GM18867 (cell line): ENCODE measurements at regions not wholly inside any gene's neighbourhood (a gene's known extent, or its start where the extent isn't known, plus 50 kb on each side); places are given as distances from the start of the nearest gene placed in this dataset.
"Not testable (repeated sequence)": the region's sequence is repeated elsewhere in the genome, so short reads cannot be mapped to it uniquely, and the experiment has no call there.

Experiments
- ATAC-seq: cut with Tn5 transposase; IDR thresholded peaks from one replicate; pipeline ENCODE4 v1.9.1; 2021; ENCODE audit warnings: mild to moderate bottlenecking, moderate library complexity; ENCODE audit not compliant: unreplicated experiment

DNA sequence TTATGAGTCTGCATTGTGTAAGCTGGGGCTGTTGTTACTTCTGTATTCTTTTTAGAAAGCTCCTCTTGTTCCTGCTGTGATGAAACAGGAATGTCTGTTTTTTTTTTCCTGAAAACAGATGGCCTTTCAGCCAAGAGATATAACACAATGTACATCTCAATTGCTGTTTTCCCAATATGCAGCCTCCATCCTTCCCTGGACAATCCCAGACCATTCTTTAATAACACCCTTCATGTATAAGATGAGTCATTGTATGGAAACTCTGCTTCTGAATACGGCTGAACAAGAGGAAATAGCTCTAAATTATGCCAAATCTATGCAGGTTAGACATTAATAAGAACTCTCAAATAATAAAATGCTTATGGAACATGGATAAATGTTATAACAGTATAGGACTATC is 60.2 kb upstream of the LRRC4C start:
- ATAC-seq: no peak

DNA sequence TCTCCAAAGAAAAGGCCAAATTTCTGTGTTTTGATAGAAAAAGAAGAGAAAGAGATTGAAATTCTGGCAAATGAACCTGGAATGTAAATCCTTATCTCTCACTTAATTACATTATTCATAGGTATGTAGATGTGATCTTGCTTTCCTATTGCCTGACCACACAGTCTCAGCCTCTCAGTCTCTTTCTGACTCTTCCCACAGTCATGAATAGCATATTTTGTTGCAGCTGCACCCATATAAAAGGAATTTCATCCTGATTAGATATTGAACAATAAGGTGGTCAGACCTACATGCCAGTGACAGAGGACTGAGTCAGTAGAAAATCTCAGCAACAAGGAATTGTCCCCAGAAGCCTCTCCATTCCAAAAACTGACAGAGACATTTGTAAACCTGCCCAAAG is 62.9 kb upstream of the LRRC4C start:
- ATAC-seq: no peak

DNA sequence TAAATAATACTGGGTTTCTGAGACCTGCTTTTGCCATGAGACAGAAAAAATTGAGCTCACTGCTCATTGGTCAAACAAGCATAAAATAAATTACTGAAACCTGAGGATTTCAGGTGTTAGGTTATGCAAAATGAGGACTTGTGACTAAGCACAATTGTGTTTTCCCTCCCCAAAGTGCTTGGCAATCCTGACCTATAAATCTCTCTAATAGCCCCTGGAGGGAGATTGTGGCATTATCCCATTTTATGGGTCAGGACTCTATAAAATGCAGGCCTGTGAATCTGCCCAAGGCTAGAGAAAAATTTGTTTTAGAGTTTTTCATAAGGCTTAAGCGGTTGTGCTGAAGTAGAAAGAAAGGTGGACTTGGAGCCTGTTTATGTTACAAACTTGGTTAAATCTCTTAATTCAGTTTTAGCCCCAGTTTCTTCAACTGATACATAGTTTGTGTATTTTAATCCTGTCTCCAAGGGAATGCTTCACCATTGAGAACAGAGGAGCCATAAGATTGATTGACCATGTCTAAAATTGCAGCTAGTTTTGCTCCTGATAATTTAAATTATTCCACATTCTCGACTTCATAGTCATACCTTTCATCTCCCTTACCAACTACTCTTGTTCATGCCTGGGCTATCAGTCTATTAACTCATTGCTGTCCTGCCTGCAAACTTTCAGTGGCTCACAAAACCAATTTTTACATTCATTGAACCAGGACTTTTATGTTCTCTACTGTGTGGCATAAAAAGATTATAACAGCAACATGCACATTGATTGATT is 63.6 kb upstream of the LRRC4C start:
- ATAC-seq: no peak

DNA sequence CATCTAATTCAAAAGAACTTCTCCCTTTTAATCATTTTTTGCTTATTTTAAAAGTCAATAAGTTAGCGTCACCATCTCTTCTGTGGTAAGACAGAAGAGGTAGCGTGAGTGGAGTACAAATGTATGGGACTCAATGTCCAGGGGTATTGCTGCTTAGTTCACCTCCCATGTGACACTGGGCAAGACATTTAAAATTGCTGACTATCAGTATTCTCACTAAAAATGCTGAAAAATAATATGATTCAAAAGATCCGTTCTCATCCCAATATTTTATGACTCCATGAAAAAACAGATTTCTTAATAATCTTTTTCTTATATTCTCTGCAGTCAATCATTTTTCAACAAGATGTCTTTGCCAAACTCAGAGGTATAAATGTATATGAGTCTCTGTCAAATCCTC is 68.1 kb upstream of the LRRC4C start:
- ATAC-seq: no peak

DNA sequence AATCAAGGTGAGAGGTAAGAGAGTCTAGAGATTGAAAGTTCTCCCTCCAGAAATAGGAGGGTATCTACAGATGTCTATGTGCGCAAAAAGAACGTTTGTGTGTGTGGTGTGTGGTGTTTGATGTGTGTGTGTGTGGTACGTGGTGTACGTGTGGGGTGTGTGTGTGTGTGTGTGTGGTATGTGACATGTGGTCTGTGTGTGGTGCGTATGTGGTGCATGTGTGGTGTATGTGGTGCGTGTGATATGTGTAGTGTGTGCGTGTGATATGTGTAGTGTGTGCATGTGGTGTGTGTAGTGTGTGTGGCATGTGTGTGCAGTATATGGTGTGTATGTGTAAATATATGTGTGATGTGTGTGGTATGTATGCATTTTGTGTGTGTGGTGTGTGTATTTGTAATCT is 73.0 kb upstream of the LRRC4C start:
- ATAC-seq: no peak

DNA sequence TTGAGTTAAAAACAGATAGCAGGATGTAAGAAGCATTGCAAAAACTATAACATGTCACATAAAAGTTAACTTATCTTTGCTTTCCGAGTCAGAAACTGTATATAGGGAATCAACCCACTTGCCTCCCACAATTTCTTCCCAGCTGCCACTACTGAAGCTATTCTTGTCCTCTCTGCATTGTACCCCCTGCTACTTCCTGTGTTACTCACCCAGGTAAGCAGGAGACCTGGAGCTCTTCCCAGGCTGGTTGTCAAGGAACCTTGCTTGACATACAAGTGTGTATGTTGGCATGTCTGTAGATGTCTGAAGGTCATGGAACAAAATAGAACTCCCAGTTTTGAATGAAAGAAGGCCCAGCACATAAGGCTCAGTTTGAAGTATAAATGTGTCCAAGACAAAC is 74.3 kb upstream of the LRRC4C start:
- ATAC-seq: no peak

DNA sequence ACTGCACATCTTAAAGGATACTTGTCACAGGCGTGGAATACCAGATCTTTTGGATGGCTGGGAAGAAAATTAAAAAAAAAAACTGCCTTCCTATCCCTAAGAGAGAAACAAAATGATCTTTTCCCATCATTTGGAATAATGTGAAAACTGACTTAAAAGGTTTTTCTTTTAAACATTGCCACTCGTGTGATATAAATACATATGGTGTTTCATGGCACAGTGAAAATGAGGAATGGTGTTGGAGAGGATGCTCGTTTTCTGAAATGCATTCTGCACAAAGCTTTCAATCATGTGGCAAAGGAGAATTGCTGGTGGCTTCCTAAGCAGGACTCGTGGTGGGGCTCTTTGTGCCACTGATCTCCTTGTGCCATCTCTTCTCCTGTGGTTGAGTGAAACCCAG is 74.9 kb upstream of the LRRC4C start:
- no peak for ATAC-seq

DNA sequence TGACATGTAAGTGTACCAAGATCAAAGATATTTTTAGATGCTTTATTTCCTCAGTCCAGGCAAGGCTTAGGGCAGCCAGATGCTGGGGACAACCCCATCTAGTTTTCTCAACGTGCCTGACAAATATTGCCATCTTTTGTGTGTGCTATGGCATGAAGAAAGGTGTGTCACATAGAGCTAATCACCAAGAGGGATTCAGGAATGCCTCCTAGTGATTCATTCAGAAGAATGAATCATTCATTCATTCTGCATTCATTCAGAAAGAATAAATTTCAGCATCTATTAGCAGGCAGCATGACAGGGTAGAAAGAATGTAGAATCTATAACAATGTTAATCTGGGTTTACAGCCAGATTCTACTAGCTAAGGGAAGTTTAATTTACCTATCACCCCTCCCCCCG is 75.4 kb upstream of the LRRC4C start:
- ATAC-seq: no peak

DNA sequence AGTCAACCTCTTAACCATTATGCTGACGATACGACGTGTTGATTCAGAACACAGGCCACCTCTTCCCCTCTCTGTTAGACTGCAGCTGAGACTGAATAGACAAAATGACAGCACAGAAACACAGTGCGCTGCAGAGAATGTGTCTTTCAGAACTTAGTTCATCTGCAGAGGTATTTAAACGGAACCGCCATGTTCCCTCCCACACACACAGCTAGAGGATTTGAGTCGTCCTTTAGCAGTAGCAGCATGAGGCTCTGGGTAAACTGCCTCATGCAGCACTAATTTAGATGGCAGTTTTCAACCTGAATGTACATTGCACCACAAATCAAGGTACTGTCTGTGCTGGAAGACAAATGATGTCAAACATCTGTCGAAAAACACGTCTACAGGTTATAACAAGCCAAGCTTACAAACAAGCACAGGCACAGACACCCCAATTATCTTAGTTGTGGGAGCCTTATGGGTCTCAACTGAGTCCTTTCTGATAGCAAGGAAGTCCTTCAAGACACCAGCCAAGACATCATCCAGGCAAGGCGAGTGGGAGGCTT is 76.6 kb upstream of the LRRC4C start:
- no peak for ATAC-seq

DNA sequence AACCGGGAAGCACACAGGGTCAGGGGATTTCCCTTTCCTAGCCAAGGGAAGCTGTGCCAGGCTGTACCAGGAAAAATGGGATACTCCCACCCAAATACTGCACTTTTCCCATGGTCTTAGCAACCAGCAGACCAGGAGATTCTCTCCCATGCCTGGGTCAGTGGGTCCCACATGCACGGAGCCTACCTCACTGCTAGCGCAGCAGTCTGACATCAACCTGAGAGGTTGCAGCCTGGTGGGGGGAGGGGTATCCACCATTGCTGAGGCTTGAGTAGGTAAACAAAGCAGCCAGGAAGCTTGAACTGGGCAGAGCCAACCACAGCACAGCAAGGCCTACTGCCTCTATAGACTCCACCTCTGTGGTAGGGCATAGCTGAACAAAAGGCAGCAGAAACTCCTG is 85.5 kb upstream of the LRRC4C start:
- ATAC-seq: not testable (repeated sequence)

DNA sequence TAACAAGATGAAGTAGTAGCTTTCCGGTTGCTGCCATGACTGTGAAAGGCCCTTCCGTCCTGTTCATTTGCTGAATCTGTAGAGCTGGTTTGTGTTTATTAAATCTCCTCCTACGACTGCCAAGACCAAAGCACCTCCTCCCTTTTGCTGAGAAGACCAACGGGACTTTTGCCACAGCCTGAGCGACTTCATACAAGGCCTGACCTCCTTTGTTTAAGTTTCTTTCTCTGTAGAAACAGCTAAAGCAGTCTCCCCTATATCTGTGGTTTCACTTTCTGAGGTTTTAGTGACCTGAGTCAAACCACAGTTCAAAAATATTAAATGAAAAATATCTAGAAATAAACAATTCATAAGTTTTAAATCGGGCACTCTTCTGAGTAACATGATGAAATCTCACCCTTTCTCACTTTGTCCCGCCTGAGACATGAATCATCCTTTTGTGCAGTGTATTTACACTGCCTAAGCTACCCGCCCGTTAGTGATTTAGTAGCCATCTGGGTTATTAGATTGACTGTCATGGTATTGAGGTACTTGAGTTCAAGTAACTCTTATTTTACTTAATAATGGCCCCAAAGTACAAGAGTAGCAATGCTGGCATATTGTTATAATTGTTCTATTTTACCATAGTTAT is 119.1 kb upstream of the LRRC4C start:
- peak; percentile 61 for ATAC-seq

DNA sequence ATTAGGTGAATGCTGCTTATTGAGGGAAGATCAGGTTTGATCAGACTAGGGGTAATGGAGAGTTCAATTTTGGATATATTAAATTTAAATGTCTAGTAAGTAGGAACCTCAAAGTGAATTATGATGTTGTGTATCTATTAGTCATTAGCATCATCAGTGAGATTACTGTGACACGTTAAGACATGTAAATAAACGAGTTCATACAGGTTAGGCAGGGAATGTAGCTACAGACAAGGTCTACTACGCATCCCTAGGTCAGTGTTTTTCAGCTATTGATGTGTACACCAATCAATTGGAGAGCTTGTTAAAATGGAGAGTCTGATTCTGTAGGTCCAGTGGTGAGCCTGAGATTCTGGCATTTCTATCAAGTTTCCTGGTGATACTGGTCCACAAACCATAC is 120.1 kb upstream of the LRRC4C start:
- no peak for ATAC-seq

DNA sequence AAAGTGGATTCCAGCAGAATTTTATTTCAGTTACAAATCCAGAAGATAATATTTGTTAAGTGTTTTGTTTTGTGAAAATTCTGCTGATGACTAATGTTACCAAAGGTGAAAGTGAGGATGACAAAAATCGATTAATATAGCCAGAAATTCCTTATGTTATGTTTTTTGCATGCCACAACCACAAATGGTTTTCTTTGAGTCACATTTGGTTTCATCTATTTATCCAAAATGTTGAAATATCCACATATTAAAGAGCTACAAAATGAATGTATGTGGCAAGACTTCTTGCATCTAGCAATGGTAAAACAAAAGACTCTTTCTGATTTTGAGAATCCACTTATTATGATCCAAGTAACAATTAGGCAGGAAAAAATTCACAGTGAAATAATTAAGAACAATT is 150.1 kb upstream of the LRRC4C start:
- no peak for ATAC-seq

DNA sequence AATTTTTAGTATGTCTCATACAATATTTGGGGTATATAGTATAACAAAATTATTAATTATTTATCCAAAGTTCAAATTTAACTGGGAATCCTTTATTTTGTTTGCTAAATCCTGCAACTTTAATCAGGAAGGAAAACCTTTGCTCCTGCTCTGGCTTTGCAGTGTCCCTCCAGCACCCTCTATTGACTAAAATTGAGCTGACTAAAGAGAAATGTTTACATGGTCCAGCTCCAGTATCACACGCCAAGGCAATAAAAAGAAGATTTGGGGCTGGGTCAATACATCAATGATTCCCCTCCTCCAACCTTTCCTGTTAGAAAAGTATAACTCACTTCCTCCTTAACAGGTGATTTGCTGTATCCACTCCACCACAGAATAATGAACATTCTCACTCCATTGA is 153.0 kb upstream of the LRRC4C start:
- no peak for ATAC-seq

DNA sequence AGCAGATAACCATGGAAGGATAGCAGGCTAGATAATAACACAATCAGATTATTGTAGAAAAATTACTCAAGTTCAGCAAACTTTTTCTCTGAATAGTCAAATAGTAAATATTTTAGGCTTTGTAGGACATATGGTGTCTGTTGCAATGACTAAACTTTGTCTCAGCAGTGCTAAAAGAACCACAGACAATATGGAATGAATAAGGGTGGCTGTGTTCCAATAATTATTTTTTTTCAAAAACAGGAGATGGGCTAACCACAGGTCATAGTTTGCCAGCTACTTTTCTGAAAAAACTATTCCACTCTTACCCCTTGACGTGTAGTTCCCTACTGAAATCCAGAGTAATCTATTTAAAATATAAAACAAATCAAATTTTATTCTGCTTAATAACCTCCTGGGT is 153.9 kb upstream of the LRRC4C start:
- ATAC-seq: no peak

DNA sequence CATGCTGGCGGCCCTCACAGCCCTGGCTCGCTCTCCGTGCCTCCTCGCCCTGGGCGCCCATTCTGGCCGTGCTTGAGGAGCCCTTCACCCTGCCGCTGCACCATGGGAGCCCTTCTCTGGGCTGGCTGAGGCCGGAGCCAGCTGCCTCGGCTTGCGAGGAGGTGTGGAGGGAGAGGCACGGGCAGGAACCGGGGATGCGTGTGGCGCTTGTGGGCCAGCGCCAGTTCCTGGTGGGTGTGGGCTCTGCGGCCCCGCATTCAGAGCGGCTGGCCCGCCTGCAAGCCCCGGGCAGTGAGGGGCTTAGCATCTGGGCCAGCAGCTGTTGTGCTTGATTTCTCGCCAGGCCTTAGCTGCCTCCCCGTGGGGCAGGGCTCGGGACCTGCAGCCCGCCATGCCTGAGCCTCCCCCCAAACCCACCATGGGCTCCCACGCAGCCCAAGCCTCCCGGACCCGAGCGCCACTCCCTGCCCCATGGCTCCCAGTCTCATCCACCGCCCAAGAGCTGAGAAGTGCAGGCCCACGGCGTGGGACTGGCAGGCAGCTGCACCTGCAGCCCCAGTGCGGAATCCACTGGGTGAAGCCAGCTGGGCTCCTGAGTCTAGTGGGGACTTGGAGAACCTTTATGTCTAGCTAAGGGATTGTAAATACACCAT is 163.4 kb upstream of the LRRC4C start:
- ATAC-seq: no peak

DNA sequence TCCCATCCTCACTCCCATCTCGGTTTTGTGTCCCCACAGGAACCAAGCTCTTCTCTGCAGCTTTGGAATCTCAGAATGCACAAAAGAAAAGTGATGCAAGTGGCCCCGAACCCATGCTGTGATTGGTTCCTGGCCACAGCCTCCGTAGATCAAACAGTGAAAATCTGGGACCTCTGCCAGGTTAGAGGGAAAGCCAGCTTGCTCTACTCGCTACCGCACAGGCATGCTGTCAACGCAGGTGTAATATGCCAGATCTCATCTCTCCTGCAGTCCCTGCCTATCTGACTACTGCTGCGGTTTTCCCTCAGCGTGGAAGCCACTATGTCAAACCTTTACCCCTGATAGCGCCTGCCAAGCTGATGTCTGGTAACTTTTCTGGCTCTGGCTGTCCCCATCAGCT is 200.5 kb upstream of the LRRC4C start:
- ATAC-seq: no peak

DNA sequence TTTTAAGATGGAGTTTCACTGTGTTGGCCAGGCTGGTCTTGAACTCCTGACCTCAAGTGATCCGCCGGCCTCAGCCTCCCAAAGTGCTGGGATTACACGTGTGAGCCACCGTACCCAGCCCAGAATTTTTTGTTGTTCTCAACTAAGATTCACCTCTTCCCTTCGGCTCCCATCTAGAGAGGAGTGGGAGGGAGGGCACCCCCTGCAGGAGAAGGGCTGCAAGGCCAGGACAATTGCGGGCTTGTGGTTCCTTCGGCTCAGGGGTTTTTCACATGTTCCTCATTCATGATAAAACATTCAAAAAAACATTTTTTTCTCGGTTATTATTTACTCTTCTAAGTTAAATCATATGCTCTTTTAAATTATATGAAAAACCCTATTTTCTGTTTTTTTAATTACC is 201.1 kb upstream of the LRRC4C start:
- ATAC-seq: no peak

DNA sequence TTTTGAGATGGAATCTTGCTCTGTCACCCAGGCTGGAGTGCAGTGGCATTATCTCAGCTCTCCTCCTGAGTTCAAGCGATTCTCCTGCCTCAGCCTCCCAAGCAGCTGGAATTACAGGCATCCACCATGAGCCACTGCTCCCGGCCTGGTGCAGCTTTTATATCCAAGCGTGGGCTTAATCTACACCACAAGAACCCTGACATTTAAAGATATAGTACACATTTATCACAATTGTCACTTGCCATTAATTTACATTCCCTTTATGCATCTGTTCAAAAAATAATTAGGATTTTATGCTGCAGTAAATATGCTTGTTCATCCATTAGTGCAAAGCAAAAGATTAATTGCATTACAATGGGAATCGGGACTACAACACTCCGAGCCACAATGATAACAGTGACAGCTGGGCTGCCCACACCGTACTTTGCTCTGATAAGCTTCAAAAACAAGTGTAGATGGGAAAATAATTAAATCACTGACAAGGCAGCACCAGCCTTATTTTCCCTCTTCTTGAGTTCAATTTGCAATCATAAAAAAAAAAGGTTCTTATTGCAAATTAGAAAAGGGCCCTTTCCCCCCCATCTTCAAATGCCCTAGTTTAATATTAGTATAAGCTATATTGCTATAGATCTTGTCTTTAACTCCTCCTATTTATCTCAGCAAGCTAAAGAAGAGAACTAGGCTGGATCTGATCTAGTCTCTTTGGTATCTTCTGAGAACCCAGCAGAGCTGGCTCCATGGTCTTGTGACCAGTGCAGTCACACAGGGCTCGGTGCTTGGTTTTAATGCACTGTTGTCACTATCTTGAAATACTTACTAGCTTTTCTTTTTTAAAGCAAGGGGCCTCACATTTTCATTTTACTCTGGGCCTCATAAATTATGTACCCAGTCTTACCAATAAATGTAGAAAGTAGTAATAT is 206.2 kb upstream of the LRRC4C start:
- ATAC-seq: no peak

DNA sequence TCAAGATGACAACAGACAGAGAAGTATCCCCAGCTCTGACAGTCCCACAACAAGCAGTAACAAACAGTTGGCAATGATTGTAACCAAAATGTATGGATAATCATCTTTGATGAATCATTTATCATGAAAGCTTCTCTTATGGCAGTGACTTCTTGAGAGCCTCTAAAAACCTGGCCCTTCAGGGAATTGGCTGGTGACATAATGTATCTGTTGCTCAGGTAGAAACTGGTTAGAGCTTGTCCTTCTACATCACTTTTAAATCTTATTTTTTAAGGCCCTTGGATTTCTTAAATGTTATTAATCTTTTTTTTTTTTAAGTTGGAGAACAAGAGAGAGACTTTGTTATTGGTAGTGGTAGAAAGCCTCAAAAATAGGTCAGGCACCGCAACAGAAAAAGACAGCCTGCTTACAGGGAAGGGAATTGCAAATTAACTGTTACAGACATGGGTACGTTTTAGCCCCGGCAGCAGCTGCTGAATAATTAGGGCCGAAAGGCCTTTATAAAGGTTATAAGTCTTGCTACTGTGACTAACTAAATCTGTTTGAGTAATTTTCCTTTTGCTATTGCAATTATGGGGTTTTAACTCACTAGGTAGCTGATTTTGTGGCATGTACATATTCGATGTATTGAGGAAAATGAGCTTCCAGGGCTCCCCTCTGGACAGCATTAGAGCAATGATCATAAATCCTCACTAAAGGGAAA is 207.7 kb upstream of the LRRC4C start:
- ATAC-seq: no peak
